Gastroesophageal sphincter (tissue), 3 donors: ENCODE measurements at regions not wholly inside any gene's neighbourhood (a gene's known extent, or its start where the extent isn't known, plus 50 kb on each side); places are given as distances from the start of the nearest gene placed in this dataset.

Experiments used
- EP300 ChIP-seq: sonication (generic); formaldehyde crosslinking; IDR thresholded peaks from one replicate; pipeline ENCODE4 v1.6.1; 2017; ENCODE audit warnings: antibody characterized with exemption, mild to moderate bottlenecking
- TF ChIP-seq, protein P1 (sequence below), 4 experiments: fragments of 200-600 bp in 2 of 4; fragments of 450-650 bp in 2 of 4; sonication (generic) in 1 of 4; IDR thresholded peaks; one replicate each; pipeline ENCODE4 v1.5.1; 2017 to 2019; ENCODE audit warnings: antibody characterized with exemption in 4 of 4, mild to moderate bottlenecking in 2 of 4, moderate library complexity in 2 of 4

DNA sequence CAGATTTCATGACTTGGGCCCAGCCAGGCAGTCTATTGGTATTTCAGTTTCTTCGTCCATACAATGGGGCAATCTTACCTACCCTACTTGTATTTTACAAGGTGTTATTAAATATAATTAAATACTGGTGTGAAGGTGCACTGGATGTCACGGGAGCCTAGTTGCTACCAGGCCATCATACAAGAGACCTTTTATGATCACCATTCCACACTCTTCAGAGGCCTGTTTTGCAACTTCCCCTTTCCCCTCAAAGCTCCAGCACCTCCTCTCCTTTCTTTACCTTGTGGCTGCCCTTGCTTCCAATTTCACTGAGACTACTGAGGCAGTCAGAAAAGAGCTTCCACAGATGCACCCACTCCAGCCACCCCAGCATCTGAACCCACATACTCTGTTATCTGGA lies 93.8 kb upstream of the HELT start:
- TF ChIP-seq, protein P1, sequence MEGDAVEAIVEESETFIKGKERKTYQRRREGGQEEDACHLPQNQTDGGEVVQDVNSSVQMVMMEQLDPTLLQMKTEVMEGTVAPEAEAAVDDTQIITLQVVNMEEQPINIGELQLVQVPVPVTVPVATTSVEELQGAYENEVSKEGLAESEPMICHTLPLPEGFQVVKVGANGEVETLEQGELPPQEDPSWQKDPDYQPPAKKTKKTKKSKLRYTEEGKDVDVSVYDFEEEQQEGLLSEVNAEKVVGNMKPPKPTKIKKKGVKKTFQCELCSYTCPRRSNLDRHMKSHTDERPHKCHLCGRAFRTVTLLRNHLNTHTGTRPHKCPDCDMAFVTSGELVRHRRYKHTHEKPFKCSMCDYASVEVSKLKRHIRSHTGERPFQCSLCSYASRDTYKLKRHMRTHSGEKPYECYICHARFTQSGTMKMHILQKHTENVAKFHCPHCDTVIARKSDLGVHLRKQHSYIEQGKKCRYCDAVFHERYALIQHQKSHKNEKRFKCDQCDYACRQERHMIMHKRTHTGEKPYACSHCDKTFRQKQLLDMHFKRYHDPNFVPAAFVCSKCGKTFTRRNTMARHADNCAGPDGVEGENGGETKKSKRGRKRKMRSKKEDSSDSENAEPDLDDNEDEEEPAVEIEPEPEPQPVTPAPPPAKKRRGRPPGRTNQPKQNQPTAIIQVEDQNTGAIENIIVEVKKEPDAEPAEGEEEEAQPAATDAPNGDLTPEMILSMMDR (IDR thresholded peaks at IDR 0.05): no peak
- TF ChIP-seq EP300: no peak
